ENCODE measurements at regions not wholly inside any gene's neighbourhood (a gene's known extent, or its start where the extent isn't known, plus 50 kb on each side); places are given as distances from the start of the nearest gene placed in this dataset.

- TF ChIP-seq POLR2A (IDR thresholded peaks at IDR 0.05) (no peak), CTCF (IDR thresholded peaks at IDR 0.05) (no peak)
Measured at GRCh38 chr17:59506894-59507726, 58.3 kb upstream of the DHX40 start.

All from thyroid gland (tissue), 4 donors.